HepG2 (cell line): ENCODE measurements at regions not wholly inside any gene's neighbourhood (a gene's known extent, or its start where the extent isn't known, plus 50 kb on each side); places are given as distances from the start of the nearest gene placed in this dataset.

Experiments used
- ATAC-seq: fragments of 200-7000 bp; cut with Tn5 transposase; 3 replicates; pipeline ENCODE4 v1.9.1; 2020; ENCODE audit warnings: mild to moderate bottlenecking, moderate library complexity
- BruUV-seq: library from RNA; stranded (reverse); fragments of 400-500 nt; replicated peaks from 2 replicates; lab custom pipeline; 2021; lab: Mats Ljungman, UMichigan
- CTCF ChIA-PET: fragments of 300-600 bp; formaldehyde crosslinking; extraction: SDS; loops from one replicate; lab custom pipeline; 2021; ENCODE audit warnings: low total read pairs, inconsistent platforms, low intra/inter-chr PET ratio; lab: Yijun Ruan, JAX
- POLR2A ChIA-PET: fragments of 350-600 bp; sonication (Branson Sonifier 250); formaldehyde crosslinking; loops from one replicate; lab custom pipeline; 2020; ENCODE audit warnings: antibody characterized with exemption, inconsistent platforms; lab: Yijun Ruan, JAX
- DNase-seq: peaks from one replicate; pipeline ENCODE4 v3.0.0-alpha.2; 2015; ENCODE audit warnings: low spot score
- FAIRE-seq: peaks from 3 replicates; lab custom pipeline; 2011; peaks lifted over from hg19 to GRCh38; lab: Jason Lieb, UNC
- H2AFZ ChIP-seq: one replicate; pipeline ENCODE4 v1.6.1; 2011; ENCODE audit warnings: low read length, inconsistent platforms
- H3K27ac ChIP-seq: fragments of 300-600 bp; 3 replicates; pipeline ENCODE4 v1.8.0; 2011; ENCODE audit warnings: mixed run types, mild to moderate bottlenecking, mixed read lengths, low read length, inconsistent platforms; ENCODE audit not compliant: insufficient read depth; ENCODE audit errors: extremely low read length
- H3K27me3 ChIP-seq, 2 experiments: fragments of 200-600 bp in 1 of 2; 2 replicates in 1 of 2; 3 replicates in 1 of 2; pipeline versions ENCODE4 v1.6.0 to v1.8.0; 2011; ENCODE audit warnings: low read length in 2 of 2, mild to moderate bottlenecking in 2 of 2, moderate library complexity in 2 of 2, inconsistent platforms in 1 of 2; ENCODE audit not compliant: insufficient read depth in 2 of 2, control insufficient read depth in 1 of 2
- H3K36me3 ChIP-seq, 2 experiments: fragments of 200-600 bp in 1 of 2; replicated peaks in 1 of 2; 2 replicates in 1 of 2; 3 replicates in 1 of 2; pipeline versions ENCODE4 v1.5.1 to v1.8.0; 2011; ENCODE audit warnings: low read length in 2 of 2, inconsistent platforms in 1 of 2; ENCODE audit not compliant: insufficient read depth in 2 of 2, control insufficient read depth in 1 of 2
- H3K4me1 ChIP-seq: 2 replicates; pipeline ENCODE4 v1.5.1; 2012; ENCODE audit warnings: low read length, inconsistent platforms; ENCODE audit not compliant: insufficient read depth
- H3K4me2 ChIP-seq: 2 replicates; pipeline ENCODE4 v1.6.0; 2011; ENCODE audit warnings: low read depth, low read length, inconsistent platforms
- H3K4me3 ChIP-seq, 3 experiments: fragments of 200-600 bp in 1 of 3; sonication (generic), shearing (Covaris generic) in 1 of 3; replicated peaks in 1 of 3; 2 replicates each; pipeline ENCODE4 v1.5.1; 2011 to 2016; ENCODE audit warnings: low read length in 3 of 3, inconsistent platforms in 2 of 3, low read depth in 2 of 3, mild to moderate bottlenecking in 2 of 3, control low read depth in 1 of 3, mixed read lengths in 1 of 3; ENCODE audit not compliant: insufficient read depth in 1 of 3
- H3K79me2 ChIP-seq: one replicate; pipeline ENCODE4 v1.6.1; 2011; ENCODE audit warnings: low read length, inconsistent platforms; ENCODE audit not compliant: insufficient read depth
- H3K9ac ChIP-seq: 2 replicates; pipeline ENCODE4 v1.6.0; 2011; ENCODE audit warnings: mild to moderate bottlenecking, low read depth, low read length, inconsistent platforms; ENCODE audit not compliant: insufficient read depth
- H3K9me3 ChIP-seq: 2 replicates; pipeline ENCODE4 v1.5.1; 2012; ENCODE audit warnings: mild to moderate bottlenecking, low read length
- H4K20me1 ChIP-seq: 2 replicates; pipeline ENCODE4 v1.6.0; 2011; ENCODE audit warnings: inconsistent platforms, mild to moderate bottlenecking, low read length, moderate library complexity; ENCODE audit not compliant: insufficient read depth
- CHD2 ChIP-seq: IDR thresholded peaks from 2 replicates; pipeline ENCODE4 v1.6.1; 2011; ENCODE audit warnings: low read depth, low read length, improper control_type of control experiment
- CTCF ChIP-seq: sonication (generic); formaldehyde crosslinking; IDR thresholded peaks from 2 replicates; pipeline ENCODE4 v1.5.0; 2020; ENCODE audit warnings: mild to moderate bottlenecking, missing genetic modification reagents, moderate library complexity
- GATAD1 ChIP-seq: IDR thresholded peaks from 2 replicates; pipeline ENCODE4 v1.6.1; 2016; ENCODE audit warnings: missing genetic modification reagents, missing compliant biosample characterization
- MAFF ChIP-seq: IDR thresholded peaks from 2 replicates; pipeline ENCODE4 v1.6.1; 2011; ENCODE audit warnings: low read depth, low read length, improper control_type of control experiment
- MAFK ChIP-seq, 2 experiments: IDR thresholded peaks in 1 of 2; conservative IDR thresholded peaks in 1 of 2; 2 replicates each; pipeline ENCODE4 v1.6.1; 2011; ENCODE audit warnings: improper control_type of control experiment in 2 of 2, low read length in 2 of 2
- PAX8 ChIP-seq: sonication (generic); formaldehyde crosslinking; IDR thresholded peaks from 2 replicates; pipeline ENCODE4 v1.8.0; 2022; ENCODE audit warnings: mild to moderate bottlenecking, missing genetic modification reagents, borderline replicate concordance
- POLR2A ChIP-seq, 2 experiments: IDR thresholded peaks; 2 replicates each; pipeline ENCODE4 v1.6.1; 2011; ENCODE audit warnings: low read depth in 2 of 2, low read length in 2 of 2, mild to moderate bottlenecking in 1 of 2, moderate library complexity in 1 of 2; ENCODE audit not compliant: insufficient read depth in 1 of 2
- SP140L ChIP-seq: sonication (generic); formaldehyde crosslinking; IDR thresholded peaks from 2 replicates; pipeline ENCODE4 v1.4.0; 2020; ENCODE audit warnings: missing genetic modification reagents, borderline replicate concordance
- THAP11 ChIP-seq: IDR thresholded peaks from 2 replicates; pipeline ENCODE4 v1.6.1; 2016; ENCODE audit warnings: missing biosample characterization, missing genetic modification reagents
- ZKSCAN5 ChIP-seq: sonication (generic); formaldehyde crosslinking; IDR thresholded peaks from 2 replicates; pipeline ENCODE4 v1.5.1; 2020; ENCODE audit warnings: mild to moderate bottlenecking, missing genetic modification reagents
- ZMYM2 ChIP-seq: sonication (generic); formaldehyde crosslinking; IDR thresholded peaks from 2 replicates; pipeline ENCODE4 v1.8.0; 2022; ENCODE audit warnings: mild to moderate bottlenecking, missing genetic modification reagents
- WGBS: methylation state at CpG from one replicate; pipeline ENCODE4 v1.1.6; 2017; ENCODE audit warnings: low lambda C conversion rate; 5-methylcytosine and 5-hydroxymethylcytosine counted together
- in situ Hi-C: cut with HindIII; loops from 2 replicates; pipeline ENCODE4 v1.10.0; 2017; ENCODE audit warnings: low pct_unique_long_range_greater_than_20kb; ENCODE audit not compliant: extremely low pct_ligation_motif_present
- intact Hi-C: fragments of 100-400 bp; cut with micrococcal nuclease; formaldehyde crosslinking; loops from one replicate; pipeline ENCODE4 v1.10.0; 2022; ENCODE audit not compliant: unreplicated experiment
- small RNA-seq, 3 experiments: library from RNA; depleted of rRNA; stranded (forward); fragments of <200 nt; gene quantifications; one replicate each; pipeline ENCODE3, GENCODE V24; 2012; ENCODE audit warnings: low read depth in 2 of 3, low replicate concordance in 1 of 3; ENCODE audit not compliant: insufficient read length in 3 of 3, insufficient read depth in 2 of 3

GRCh38 chr2:209371407-209371806 lies 52.4 kb upstream of the MAP2 start:
- no peak overlapping the region for H3K4me3 ChIP-seq
- ChIA-PET CTCF (no interaction called here), POLR2A (no interaction called here)
- 2% methylated on average over 2 of the region's 2 CpGs for WGBS
- in situ Hi-C loops (no loop called here), intact Hi-C loops (no loop called here)
- H3K79me2 ChIP-seq, result no peaks in the 10 kb centered on the region
- no peak overlapping the region for H3K27ac ChIP-seq
- no peaks in the 10 kb centered on the region for H4K20me1 ChIP-seq
- H3K36me3 ChIP-seq, result no peaks in the 10 kb centered on the region
- H3K9me3 ChIP-seq, result peaks cover 11% of the 10 kb centered on the region; the same call in 1 of the 2 replicates
- FAIRE-seq (no peak), ATAC-seq (no peak), DNase-seq (no peak)
- no peaks in the 10 kb centered on the region for H3K4me1 ChIP-seq
- no TSS peak for BruUV-seq
- H3K4me2 ChIP-seq, result no peak overlapping the region
- H2AFZ ChIP-seq, result no peak overlapping the region
- peak; percentile 77 for TF ChIP-seq MAFF
- TF ChIP-seq CHD2, result no peak
- no peak for TF ChIP-seq CTCF (CRISPR knock-in tag)
- TF ChIP-seq MAFK (conservative IDR thresholded peaks at IDR 0.05 in 1 of 2, IDR thresholded peaks at IDR 0.05 in 1 of 2; ENCODE audit: low read length in 2 of 2), result peak; percentile 59 to 89
- TF ChIP-seq SP140L (CRISPR knock-in tag), result no peak
- TF ChIP-seq ZKSCAN5, result no peak
- no peak for TF ChIP-seq THAP11 (CRISPR knock-in tag)
- TF ChIP-seq GATAD1 (CRISPR knock-in tag), result no peak
- no peak for TF ChIP-seq PAX8
- TF ChIP-seq POLR2A (IDR thresholded peaks at IDR 0.05; ENCODE audit: insufficient read depth in 1 of 2, low read depth in 2 of 2, low read length in 2 of 2), result no peak
- TF ChIP-seq ZMYM2, result no peak
- no peaks in the 10 kb centered on the region for H3K27me3 ChIP-seq
- H3K9ac ChIP-seq, result no peak overlapping the region

Small RNA genes in the stretch of these regions (small RNA-seq; reads per million reads assigned to genes)
- 0 reads per million in 3 experiments for gene RNA5SP117
